ENCODE measurements at regions not wholly inside any gene's neighbourhood (a gene's known extent, or its start where the extent isn't known, plus 50 kb on each side); places are given as distances from the start of the nearest gene placed in this dataset.

GRCh38 chrY:15465880-15466279, 941.6 kb downstream of the NLGN4Y start:
- no peak for DNase-seq
- no peaks in the 10 kb centered on the region for H3K27me3 Mint-ChIP-seq (ENCODE audit: unreplicated experiment)
- no peak overlapping the region for H3K27ac Mint-ChIP-seq (ENCODE audit: unreplicated experiment)
- no peaks in the 10 kb centered on the region for H3K9me3 Mint-ChIP-seq (ENCODE audit: unreplicated experiment)
- H3K36me3 Mint-ChIP-seq (ENCODE audit: unreplicated experiment): no peaks in the 10 kb centered on the region
- no peak overlapping the region for H3K4me3 Mint-ChIP-seq (ENCODE audit: unreplicated experiment)
- TF ChIP-seq CTCF (IDR thresholded peaks at IDR 0.05; ENCODE audit: partially characterized antibody, unreplicated experiment): no peak
- H3K4me1 Mint-ChIP-seq (ENCODE audit: low read depth, unreplicated experiment): no peaks in the 10 kb centered on the region

GRCh38 chrY:15466891-15467290, 942.6 kb downstream of the NLGN4Y start:
- no peaks in the 10 kb centered on the region for H3K9me3 Mint-ChIP-seq (ENCODE audit: unreplicated experiment)
- no peak for TF ChIP-seq CTCF (IDR thresholded peaks at IDR 0.05; ENCODE audit: partially characterized antibody, unreplicated experiment)
- no peaks in the 10 kb centered on the region for H3K4me1 Mint-ChIP-seq (ENCODE audit: low read depth, unreplicated experiment)
- DNase-seq: no peak
- no peak overlapping the region for H3K4me3 Mint-ChIP-seq (ENCODE audit: unreplicated experiment)
- H3K27ac Mint-ChIP-seq (ENCODE audit: unreplicated experiment): no peak overlapping the region
- H3K36me3 Mint-ChIP-seq (ENCODE audit: unreplicated experiment): no peaks in the 10 kb centered on the region
- H3K27me3 Mint-ChIP-seq (ENCODE audit: unreplicated experiment): no peaks in the 10 kb centered on the region

- H3K4me1 Mint-ChIP-seq (ENCODE audit: low read depth, unreplicated experiment): no peaks in the 10 kb centered on the region
- no peaks in the 10 kb centered on the region for H3K9me3 Mint-ChIP-seq (ENCODE audit: unreplicated experiment)
- H3K27me3 Mint-ChIP-seq (ENCODE audit: unreplicated experiment): no peaks in the 10 kb centered on the region
- H3K4me3 Mint-ChIP-seq (ENCODE audit: unreplicated experiment): no peak overlapping the region
- H3K36me3 Mint-ChIP-seq (ENCODE audit: unreplicated experiment): no peaks in the 10 kb centered on the region
- H3K27ac Mint-ChIP-seq (ENCODE audit: unreplicated experiment): no peak overlapping the region
- TF ChIP-seq CTCF (IDR thresholded peaks at IDR 0.05; ENCODE audit: partially characterized antibody, unreplicated experiment): no peak
- DNase-seq: no peak
Measured at GRCh38 chrY:15468091-15468490, 943.8 kb downstream of the NLGN4Y start.

GRCh38 chrY:15471371-15471770, 947.0 kb downstream of the NLGN4Y start:
- H3K27ac Mint-ChIP-seq (ENCODE audit: unreplicated experiment): no peak overlapping the region
- H3K4me1 Mint-ChIP-seq (ENCODE audit: low read depth, unreplicated experiment): no peaks in the 10 kb centered on the region
- H3K4me3 Mint-ChIP-seq (ENCODE audit: unreplicated experiment): no peak overlapping the region
- DNase-seq: no peak
- H3K9me3 Mint-ChIP-seq (ENCODE audit: unreplicated experiment): no peaks in the 10 kb centered on the region
- H3K36me3 Mint-ChIP-seq (ENCODE audit: unreplicated experiment): no peaks in the 10 kb centered on the region
- H3K27me3 Mint-ChIP-seq (ENCODE audit: unreplicated experiment): no peaks in the 10 kb centered on the region
- no peak for TF ChIP-seq CTCF (IDR thresholded peaks at IDR 0.05; ENCODE audit: partially characterized antibody, unreplicated experiment)

GRCh38 chrY:15478348-15478963, 954.1 kb downstream of the NLGN4Y start:
- H3K4me1 Mint-ChIP-seq (ENCODE audit: low read depth, unreplicated experiment): no peaks in the 10 kb centered on the region
- H3K36me3 Mint-ChIP-seq (ENCODE audit: unreplicated experiment): no peaks in the 10 kb centered on the region
- no peak overlapping the region for H3K4me3 Mint-ChIP-seq (ENCODE audit: unreplicated experiment)
- DNase-seq: no peak
- no peaks in the 10 kb centered on the region for H3K9me3 Mint-ChIP-seq (ENCODE audit: unreplicated experiment)
- no peaks in the 10 kb centered on the region for H3K27me3 Mint-ChIP-seq (ENCODE audit: unreplicated experiment)
- no peak overlapping the region for H3K27ac Mint-ChIP-seq (ENCODE audit: unreplicated experiment)
- no peak for TF ChIP-seq CTCF (IDR thresholded peaks at IDR 0.05; ENCODE audit: partially characterized antibody, unreplicated experiment)

Data from glutamatergic neuron (in vitro differentiated cells).